ENCODE measurements at regions not wholly inside any gene's neighbourhood (a gene's known extent, or its start where the extent isn't known, plus 50 kb on each side); places are given as distances from the start of the nearest gene placed in this dataset.

DNA sequence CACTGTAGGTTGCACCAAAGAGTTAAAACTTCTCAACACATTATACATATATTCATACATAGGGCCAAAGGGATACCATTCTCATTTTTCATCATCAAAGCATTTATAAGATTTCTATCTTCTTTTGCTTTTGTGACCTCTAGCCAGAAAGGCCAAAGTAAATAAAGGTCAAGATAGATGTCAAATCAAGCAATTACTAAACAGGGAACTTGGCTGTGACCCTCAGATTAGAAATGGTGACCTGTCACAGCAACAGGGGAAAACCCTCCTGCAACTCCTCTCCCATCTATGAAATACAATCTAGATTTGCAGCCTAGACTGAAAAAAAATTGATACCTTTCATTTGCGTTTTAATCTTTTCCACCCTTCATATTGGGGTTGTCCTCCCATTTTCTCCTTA is 225.6 kb upstream of the FAM241A start:
- no peak for TF ChIP-seq EZH2phosphoT487 (conservative IDR thresholded peaks at IDR 0.05; ENCODE audit: low read length)
- H3K36me3 ChIP-seq (ENCODE audit: low read length), result no peaks in the 10 kb centered on the region
- no peaks in the 10 kb centered on the region for H3K9me2 ChIP-seq (replicated peaks; ENCODE audit: insufficient read depth, low read length)
- H3K4me2 ChIP-seq (ENCODE audit: low read depth, low read length, poor library complexity, severe bottlenecking), result no peak overlapping the region
- no peaks in the 10 kb centered on the region for H3K27me3 ChIP-seq (ENCODE audit: low read length)
- H2AFZ ChIP-seq (ENCODE audit: low read depth, low read length, severe bottlenecking), result no peak overlapping the region
- no peaks in the 10 kb centered on the region for H3F3A ChIP-seq (ENCODE audit: insufficient read depth)
- no peak overlapping the region for H3K9ac ChIP-seq (ENCODE audit: low read length)
- H4K20me1 ChIP-seq (ENCODE audit: low read depth, low read length), result no peaks in the 10 kb centered on the region
- H3K79me2 ChIP-seq (ENCODE audit: insufficient read depth, low read length), result no peaks in the 10 kb centered on the region
- no peak overlapping the region for H3K27ac ChIP-seq (ENCODE audit: low read depth, low read length)
- no peak overlapping the region for H3K4me3 ChIP-seq (ENCODE audit: insufficient read depth, low read length, poor library complexity, severe bottlenecking)
- no peaks in the 10 kb centered on the region for H3K9me3 ChIP-seq (ENCODE audit: insufficient read depth, low read length)

DNA sequence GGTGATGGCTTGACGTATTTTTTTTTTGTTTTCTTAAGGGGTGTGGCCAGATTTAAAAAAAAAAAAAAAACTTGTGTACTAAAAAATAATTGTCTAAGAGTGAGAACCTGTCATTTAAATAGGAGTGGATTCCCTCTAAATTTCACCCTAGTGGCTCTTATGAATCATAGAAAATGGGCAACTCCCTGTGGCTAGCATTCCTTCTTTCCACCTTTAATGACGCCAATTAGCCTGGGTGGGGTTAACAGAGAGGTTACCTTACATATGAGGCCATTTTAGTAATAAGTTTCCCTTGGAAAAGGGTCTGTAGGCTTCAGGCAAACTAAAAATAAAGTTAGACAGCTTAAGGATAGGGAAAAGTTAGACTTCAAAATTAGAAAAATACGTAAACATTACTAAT is 223.5 kb upstream of the FAM241A start:
- Histone ChIP-seq H3K27ac (ENCODE audit: low read depth, low read length) (no peak overlapping the region), H3K27me3 (ENCODE audit: low read length) (no peaks in the 10 kb centered on the region), H3K9me2 (replicated peaks; ENCODE audit: insufficient read depth, low read length) (no peaks in the 10 kb centered on the region), H3K4me2 (ENCODE audit: low read depth, low read length, poor library complexity, severe bottlenecking) (no peak overlapping the region), H2AFZ (ENCODE audit: low read depth, low read length, severe bottlenecking) (no peak overlapping the region), H4K20me1 (ENCODE audit: low read depth, low read length) (no peaks in the 10 kb centered on the region), H3K79me2 (ENCODE audit: insufficient read depth, low read length) (no peaks in the 10 kb centered on the region), H3K9ac (ENCODE audit: low read length) (no peak overlapping the region), H3F3A (ENCODE audit: insufficient read depth) (no peaks in the 10 kb centered on the region), H3K4me3 (ENCODE audit: insufficient read depth, low read length, poor library complexity, severe bottlenecking) (no peak overlapping the region), H3K9me3 (ENCODE audit: insufficient read depth, low read length) (no peaks in the 10 kb centered on the region), H3K36me3 (ENCODE audit: low read length) (no peaks in the 10 kb centered on the region)
- no peak for TF ChIP-seq EZH2phosphoT487 (conservative IDR thresholded peaks at IDR 0.05; ENCODE audit: low read length)
- TF ChIP-seq, protein P1, sequence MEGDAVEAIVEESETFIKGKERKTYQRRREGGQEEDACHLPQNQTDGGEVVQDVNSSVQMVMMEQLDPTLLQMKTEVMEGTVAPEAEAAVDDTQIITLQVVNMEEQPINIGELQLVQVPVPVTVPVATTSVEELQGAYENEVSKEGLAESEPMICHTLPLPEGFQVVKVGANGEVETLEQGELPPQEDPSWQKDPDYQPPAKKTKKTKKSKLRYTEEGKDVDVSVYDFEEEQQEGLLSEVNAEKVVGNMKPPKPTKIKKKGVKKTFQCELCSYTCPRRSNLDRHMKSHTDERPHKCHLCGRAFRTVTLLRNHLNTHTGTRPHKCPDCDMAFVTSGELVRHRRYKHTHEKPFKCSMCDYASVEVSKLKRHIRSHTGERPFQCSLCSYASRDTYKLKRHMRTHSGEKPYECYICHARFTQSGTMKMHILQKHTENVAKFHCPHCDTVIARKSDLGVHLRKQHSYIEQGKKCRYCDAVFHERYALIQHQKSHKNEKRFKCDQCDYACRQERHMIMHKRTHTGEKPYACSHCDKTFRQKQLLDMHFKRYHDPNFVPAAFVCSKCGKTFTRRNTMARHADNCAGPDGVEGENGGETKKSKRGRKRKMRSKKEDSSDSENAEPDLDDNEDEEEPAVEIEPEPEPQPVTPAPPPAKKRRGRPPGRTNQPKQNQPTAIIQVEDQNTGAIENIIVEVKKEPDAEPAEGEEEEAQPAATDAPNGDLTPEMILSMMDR (IDR thresholded peaks at IDR 0.05; ENCODE audit: insufficient read depth, low read length, poor library complexity, severe bottlenecking), result no peak

DNA sequence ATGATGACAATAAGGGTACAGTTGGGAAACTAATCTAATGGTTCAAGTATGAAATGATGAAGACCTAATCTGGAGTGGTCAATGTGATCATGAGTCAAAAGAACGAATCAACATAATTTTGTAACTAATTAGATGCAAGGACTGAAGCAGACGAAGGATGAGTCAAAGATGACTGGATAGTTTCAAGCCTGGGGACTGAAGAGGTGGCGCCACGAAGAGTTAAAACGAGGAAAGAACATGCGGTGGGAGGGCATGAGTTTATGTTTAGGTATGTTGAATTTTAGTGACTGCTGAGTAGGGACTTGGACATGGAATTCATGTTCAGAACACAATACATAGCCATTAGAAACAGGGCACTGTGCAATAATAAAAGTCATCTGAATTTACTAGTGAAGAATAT is 221.5 kb upstream of the FAM241A start:
- Histone ChIP-seq H4K20me1 (ENCODE audit: low read depth, low read length) (no peaks in the 10 kb centered on the region), H3K36me3 (ENCODE audit: low read length) (no peaks in the 10 kb centered on the region), H3K4me3 (ENCODE audit: insufficient read depth, low read length, poor library complexity, severe bottlenecking) (no peak overlapping the region), H3K9ac (ENCODE audit: low read length) (no peak overlapping the region), H3K9me2 (replicated peaks; ENCODE audit: insufficient read depth, low read length) (no peaks in the 10 kb centered on the region), H3K79me2 (ENCODE audit: insufficient read depth, low read length) (no peaks in the 10 kb centered on the region), H3K4me2 (ENCODE audit: low read depth, low read length, poor library complexity, severe bottlenecking) (no peak overlapping the region), H2AFZ (ENCODE audit: low read depth, low read length, severe bottlenecking) (no peak overlapping the region), H3K27me3 (ENCODE audit: low read length) (no peaks in the 10 kb centered on the region), H3K9me3 (ENCODE audit: insufficient read depth, low read length) (no peaks in the 10 kb centered on the region), H3K27ac (ENCODE audit: low read depth, low read length) (no peak overlapping the region), H3F3A (ENCODE audit: insufficient read depth) (no peaks in the 10 kb centered on the region)
- no peak for TF ChIP-seq EZH2phosphoT487 (conservative IDR thresholded peaks at IDR 0.05; ENCODE audit: low read length)
- TF ChIP-seq, protein P1 (IDR thresholded peaks at IDR 0.05; ENCODE audit: insufficient read depth, low read length, poor library complexity, severe bottlenecking), result no peak

DNA sequence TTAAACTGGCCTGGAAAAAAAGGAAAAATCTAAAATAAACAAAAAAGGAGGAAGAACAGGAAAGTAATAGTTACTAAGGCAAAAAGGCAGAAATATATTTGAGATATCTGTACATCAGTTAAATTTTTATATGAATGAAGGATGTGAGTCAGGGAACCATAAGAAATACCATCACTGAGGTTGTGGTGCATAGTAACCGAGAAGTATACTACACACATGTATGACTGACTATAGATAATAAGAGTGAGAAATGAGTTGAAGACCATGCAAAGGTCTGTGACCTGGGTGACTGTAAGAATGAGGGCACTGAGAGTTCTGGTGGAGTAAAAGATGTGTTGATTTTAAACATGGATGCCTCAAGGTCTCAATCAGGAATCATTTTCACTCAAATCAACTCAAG is 220.6 kb upstream of the FAM241A start:
- no peaks in the 10 kb centered on the region for H3K36me3 ChIP-seq (ENCODE audit: low read length)
- H3F3A ChIP-seq (ENCODE audit: insufficient read depth), result no peaks in the 10 kb centered on the region
- H3K4me3 ChIP-seq (ENCODE audit: insufficient read depth, low read length, poor library complexity, severe bottlenecking), result no peak overlapping the region
- H3K4me2 ChIP-seq (ENCODE audit: low read depth, low read length, poor library complexity, severe bottlenecking), result no peak overlapping the region
- TF ChIP-seq EZH2phosphoT487 (conservative IDR thresholded peaks at IDR 0.05; ENCODE audit: low read length), result no peak
- TF ChIP-seq, protein P1 (IDR thresholded peaks at IDR 0.05; ENCODE audit: insufficient read depth, low read length, poor library complexity, severe bottlenecking), result no peak
- H3K27me3 ChIP-seq (ENCODE audit: low read length), result no peaks in the 10 kb centered on the region
- no peaks in the 10 kb centered on the region for H3K9me3 ChIP-seq (ENCODE audit: insufficient read depth, low read length)
- no peak overlapping the region for H2AFZ ChIP-seq (ENCODE audit: low read depth, low read length, severe bottlenecking)
- H3K27ac ChIP-seq (ENCODE audit: low read depth, low read length), result no peak overlapping the region
- H3K9ac ChIP-seq (ENCODE audit: low read length), result no peak overlapping the region
- H4K20me1 ChIP-seq (ENCODE audit: low read depth, low read length), result no peaks in the 10 kb centered on the region
- no peaks in the 10 kb centered on the region for H3K9me2 ChIP-seq (replicated peaks; ENCODE audit: insufficient read depth, low read length)
- H3K79me2 ChIP-seq (ENCODE audit: insufficient read depth, low read length), result no peaks in the 10 kb centered on the region
